ENCODE measurements at regions not wholly inside any gene's neighbourhood (a gene's known extent, or its start where the extent isn't known, plus 50 kb on each side); places are given as distances from the start of the nearest gene placed in this dataset.

GRCh38 chr14:58785701-58786100, 147.9 kb downstream of the DACT1 start:
- FAIRE-seq (no peak), ATAC-seq (no peak), DNase-seq (ENCODE audit: low read depth, low spot score) (no peak)
- no peak overlapping the region for H3K4me3 ChIP-seq
- in situ Hi-C loops (cut with MboI), result no loop called here
- ChIA-PET POLR2A (interaction anchor here (0.6 kb wide), 1 partner anchor 216 kb away, joined by 4 read pairs; no protein-coding TSS in a partner anchor), RAD21 (ENCODE audit: unreplicated experiment) (no interaction called here), CTCF (interaction anchor here (0.8 to 1.0 kb wide), 2 partner anchors 10 to 16 kb away, joined by 3 to 4 read pairs; no protein-coding TSS in a partner anchor), SMC1A (ENCODE audit: uncharacterized antibody, unreplicated experiment) (interaction anchor here (0.9 to 2.0 kb wide), 6 partner anchors 10 to 284 kb away, joined by 3 to 14 read pairs (median 3); no protein-coding TSS in a partner anchor)
- no peaks in the 10 kb centered on the region for H3K36me3 ChIP-seq (ENCODE audit: control insufficient read depth in 2 of 2, insufficient read depth in 2 of 2, low read length in 1 of 2)
- H4K20me1 ChIP-seq (ENCODE audit: control insufficient read depth, insufficient read depth), result no peaks in the 10 kb centered on the region
- no peak overlapping the region for H3K4me2 ChIP-seq (ENCODE audit: control insufficient read depth, insufficient read depth)
- H3K9ac ChIP-seq (ENCODE audit: control insufficient read depth, insufficient read depth, low read length), result no peak overlapping the region
- intact Hi-C loops (cut with micrococcal nuclease; ENCODE audit: unreplicated experiment), result no loop called here
- no peaks in the 10 kb centered on the region for H3K4me1 ChIP-seq (ENCODE audit: control insufficient read depth, insufficient read depth, low read length)
- H3K27me3 ChIP-seq (replicated peaks in 1 of 2; ENCODE audit: control insufficient read depth in 2 of 2, insufficient read depth in 2 of 2, low read length in 1 of 2), result no peaks in the 10 kb centered on the region; a peak in 1 of 4 replicates
- no peak overlapping the region for H2AFZ ChIP-seq (ENCODE audit: control insufficient read depth, low read depth, low read length)
- WGBS (ENCODE audit: insufficient coverage, insufficient replicate concordance, low lambda C conversion rate, missing lambda C conversion rate), result 0% methylated on average over 3 of the region's 3 CpGs
- no peaks in the 10 kb centered on the region for H3K79me2 ChIP-seq (ENCODE audit: control insufficient read depth, insufficient read depth, low read length)
- no TSS peak for BruUV-seq (replicated peaks)
- no peak overlapping the region for H3K27ac ChIP-seq (ENCODE audit: control insufficient read depth, insufficient read depth)
- H3K9me3 ChIP-seq (replicated peaks; ENCODE audit: control insufficient read depth, insufficient read depth, low read length), result no peaks in the 10 kb centered on the region
- TF ChIP-seq PAX5 (IDR thresholded peaks at IDR 0.05; ENCODE audit: borderline replicate concordance, low read depth, low read length) (no peak), ZBTB11 (CRISPR knock-in tag; IDR thresholded peaks at IDR 0.05) (no peak), BCL11A (IDR thresholded peaks at IDR 0.05; ENCODE audit: low read depth, low read length) (no peak), NFIC (IDR thresholded peaks at IDR 0.05; ENCODE audit: low read depth, low read length) (no peak), NFYA (IDR thresholded peaks at IDR 0.05; ENCODE audit: borderline replicate concordance, low read depth, low read length) (no peak), PRDM15 (CRISPR knock-in tag; IDR thresholded peaks at IDR 0.05) (no peak), KLF5 (IDR thresholded peaks at IDR 0.05; ENCODE audit: partially characterized antibody) (no peak), PBX3 (IDR thresholded peaks at IDR 0.05; ENCODE audit: insufficient replicate concordance, low read depth, low read length) (no peak), LARP7 (IDR thresholded peaks at IDR 0.05) (no peak)
- TF ChIP-seq, protein P1, sequence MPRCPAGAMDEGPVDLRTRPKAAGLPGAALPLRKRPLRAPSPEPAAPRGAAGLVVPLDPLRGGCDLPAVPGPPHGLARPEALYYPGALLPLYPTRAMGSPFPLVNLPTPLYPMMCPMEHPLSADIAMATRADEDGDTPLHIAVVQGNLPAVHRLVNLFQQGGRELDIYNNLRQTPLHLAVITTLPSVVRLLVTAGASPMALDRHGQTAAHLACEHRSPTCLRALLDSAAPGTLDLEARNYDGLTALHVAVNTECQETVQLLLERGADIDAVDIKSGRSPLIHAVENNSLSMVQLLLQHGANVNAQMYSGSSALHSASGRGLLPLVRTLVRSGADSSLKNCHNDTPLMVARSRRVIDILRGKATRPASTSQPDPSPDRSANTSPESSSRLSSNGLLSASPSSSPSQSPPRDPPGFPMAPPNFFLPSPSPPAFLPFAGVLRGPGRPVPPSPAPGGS (IDR thresholded peaks at IDR 0.05; ENCODE audit: borderline replicate concordance, insufficient read depth, low read depth, low read length, poor library complexity, severe bottlenecking), result no peak
- TF ChIP-seq, protein P2, sequence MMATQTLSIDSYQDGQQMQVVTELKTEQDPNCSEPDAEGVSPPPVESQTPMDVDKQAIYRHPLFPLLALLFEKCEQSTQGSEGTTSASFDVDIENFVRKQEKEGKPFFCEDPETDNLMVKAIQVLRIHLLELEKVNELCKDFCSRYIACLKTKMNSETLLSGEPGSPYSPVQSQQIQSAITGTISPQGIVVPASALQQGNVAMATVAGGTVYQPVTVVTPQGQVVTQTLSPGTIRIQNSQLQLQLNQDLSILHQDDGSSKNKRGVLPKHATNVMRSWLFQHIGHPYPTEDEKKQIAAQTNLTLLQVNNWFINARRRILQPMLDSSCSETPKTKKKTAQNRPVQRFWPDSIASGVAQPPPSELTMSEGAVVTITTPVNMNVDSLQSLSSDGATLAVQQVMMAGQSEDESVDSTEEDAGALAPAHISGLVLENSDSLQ (IDR thresholded peaks at IDR 0.05), result no peak

Measured in GM12878 (cell line).